Subcutaneous abdominal adipose tissue (tissue), 5 donors: ENCODE measurements at regions not wholly inside any gene's neighbourhood (a gene's known extent, or its start where the extent isn't known, plus 50 kb on each side); places are given as distances from the start of the nearest gene placed in this dataset.

Experiments used
- H3K27ac ChIP-seq: one replicate; pipeline ENCODE4 v1.7.0; 2013; ENCODE audit warnings: low read depth, mild to moderate bottlenecking, inconsistent platforms, low read length, moderate library complexity
- H3K27me3 ChIP-seq, 5 donors: one replicate each; pipeline ENCODE4 v1.7.0; 2013; ENCODE audit warnings: low read length in 5 of 5, inconsistent platforms in 1 of 5; ENCODE audit not compliant: control insufficient read depth in 5 of 5, insufficient read depth in 4 of 5
- H3K36me3 ChIP-seq, 5 donors: one replicate each; pipeline ENCODE4 v1.7.0; 2013; ENCODE audit warnings: low read length in 5 of 5; ENCODE audit not compliant: control insufficient read depth in 5 of 5, insufficient read depth in 5 of 5
- H3K4me1 ChIP-seq, 5 donors: one replicate each; pipeline ENCODE4 v1.7.0; 2013; ENCODE audit warnings: low read length in 5 of 5, mild to moderate bottlenecking in 3 of 5, moderate library complexity in 1 of 5; ENCODE audit not compliant: control insufficient read depth in 5 of 5, insufficient read depth in 5 of 5
- H3K4me3 ChIP-seq, 5 donors: one replicate each; pipeline ENCODE4 v1.7.0; 2013; ENCODE audit warnings: low read length in 5 of 5, low read depth in 1 of 5
- H3K9ac ChIP-seq, 5 donors: one replicate each; pipeline ENCODE4 v1.7.0; 2013; ENCODE audit warnings: low read length in 5 of 5, mild to moderate bottlenecking in 4 of 5, moderate library complexity in 3 of 5
- H3K9me3 ChIP-seq, 5 donors: one replicate each; pipeline ENCODE4 v1.7.0; 2013; ENCODE audit warnings: low read length in 5 of 5; ENCODE audit not compliant: control insufficient read depth in 5 of 5
- donor health status: healthy.
- donor health status: healthy.
- donor health status: healthy.
- donor health status: healthy.
- donor health status: healthy.

DNA sequence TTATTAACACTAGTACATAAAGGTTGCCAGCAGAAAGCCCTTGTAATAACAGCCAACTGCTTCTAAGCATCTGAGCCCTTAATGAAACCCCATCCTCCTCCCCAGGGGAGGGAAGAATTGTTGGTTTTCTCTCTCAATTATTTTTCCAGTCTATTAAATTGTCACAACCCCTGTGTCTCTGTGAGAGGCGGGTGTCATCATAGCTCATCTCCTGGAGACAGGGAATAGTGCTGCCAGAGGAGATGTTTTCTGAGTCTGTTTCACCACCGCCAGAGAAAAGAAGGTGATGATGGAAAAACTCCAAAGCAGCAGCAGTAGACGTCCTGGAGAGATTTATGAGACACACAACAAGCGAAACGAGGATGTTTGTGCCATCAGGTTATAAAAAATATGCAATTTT is 271.1 kb upstream of the NMUR2 start:
- no peak overlapping the region for H3K4me3 ChIP-seq
- H3K27me3 ChIP-seq = no peaks in the 10 kb centered on the region
- no peak overlapping the region for H3K9ac ChIP-seq
- no peak overlapping the region for H3K27ac ChIP-seq
- no peaks in the 10 kb centered on the region for H3K36me3 ChIP-seq
- H3K9me3 ChIP-seq = peaks cover 0 to 2% (median 0%) of the 10 kb centered on the region in 5 donors
- H3K4me1 ChIP-seq = no peaks in the 10 kb centered on the region

DNA sequence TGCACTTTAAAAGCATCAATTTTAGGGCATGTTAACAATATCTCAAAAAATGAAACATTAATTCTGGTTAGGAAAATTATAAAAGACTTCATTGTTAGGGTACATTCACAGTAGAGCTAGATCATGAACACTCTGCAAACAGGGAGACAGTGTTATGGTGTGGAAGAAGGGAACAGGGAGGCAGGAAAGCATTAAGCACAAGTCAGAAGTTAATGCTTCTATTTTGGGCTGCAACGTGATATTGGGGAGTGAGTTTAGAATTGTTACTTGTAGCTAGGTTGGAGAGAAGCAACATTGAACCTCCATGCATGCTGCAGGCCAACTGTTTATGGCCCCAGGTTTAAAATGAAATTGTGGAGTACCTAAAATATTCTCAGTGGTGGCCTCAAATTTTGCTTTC is 278.1 kb upstream of the NMUR2 start:
- no peak overlapping the region for H3K27ac ChIP-seq
- no peaks in the 10 kb centered on the region for H3K4me1 ChIP-seq
- peaks cover 0 to 3% (median 0%) of the 10 kb centered on the region in 5 donors for H3K9me3 ChIP-seq
- H3K27me3 ChIP-seq = no peaks in the 10 kb centered on the region
- no peak overlapping the region for H3K9ac ChIP-seq
- H3K4me3 ChIP-seq = no peak overlapping the region
- H3K36me3 ChIP-seq = no peaks in the 10 kb centered on the region

DNA sequence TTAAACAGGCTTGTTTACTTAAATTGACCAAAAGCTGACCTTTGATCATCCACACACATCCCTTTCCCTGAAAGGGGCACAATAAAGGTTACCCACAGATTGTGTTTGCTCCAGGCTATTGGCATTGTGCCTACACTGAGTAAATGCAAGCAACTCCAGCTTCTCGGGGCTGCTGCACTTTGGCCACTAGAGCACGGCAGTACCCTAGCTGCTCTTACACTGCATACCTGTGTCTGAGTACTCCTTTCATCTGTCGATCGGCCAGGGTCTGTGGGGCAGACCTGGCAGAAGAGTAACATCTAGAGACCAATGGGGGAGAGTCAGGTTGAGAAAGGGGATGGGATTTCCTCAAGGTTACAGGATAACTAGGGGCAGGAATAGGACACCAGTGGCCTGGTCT is 281.9 kb upstream of the NMUR2 start:
- Histone ChIP-seq H3K9ac (no peak overlapping the region), H3K36me3 (no peaks in the 10 kb centered on the region), H3K9me3 (peaks cover 0 to 3% (median 0%) of the 10 kb centered on the region in 5 donors), H3K4me3 (no peak overlapping the region), H3K27ac (no peak overlapping the region), H3K4me1 (peaks cover 0 to 6% (median 0%) of the 10 kb centered on the region in 5 donors), H3K27me3 (no peaks in the 10 kb centered on the region)

DNA sequence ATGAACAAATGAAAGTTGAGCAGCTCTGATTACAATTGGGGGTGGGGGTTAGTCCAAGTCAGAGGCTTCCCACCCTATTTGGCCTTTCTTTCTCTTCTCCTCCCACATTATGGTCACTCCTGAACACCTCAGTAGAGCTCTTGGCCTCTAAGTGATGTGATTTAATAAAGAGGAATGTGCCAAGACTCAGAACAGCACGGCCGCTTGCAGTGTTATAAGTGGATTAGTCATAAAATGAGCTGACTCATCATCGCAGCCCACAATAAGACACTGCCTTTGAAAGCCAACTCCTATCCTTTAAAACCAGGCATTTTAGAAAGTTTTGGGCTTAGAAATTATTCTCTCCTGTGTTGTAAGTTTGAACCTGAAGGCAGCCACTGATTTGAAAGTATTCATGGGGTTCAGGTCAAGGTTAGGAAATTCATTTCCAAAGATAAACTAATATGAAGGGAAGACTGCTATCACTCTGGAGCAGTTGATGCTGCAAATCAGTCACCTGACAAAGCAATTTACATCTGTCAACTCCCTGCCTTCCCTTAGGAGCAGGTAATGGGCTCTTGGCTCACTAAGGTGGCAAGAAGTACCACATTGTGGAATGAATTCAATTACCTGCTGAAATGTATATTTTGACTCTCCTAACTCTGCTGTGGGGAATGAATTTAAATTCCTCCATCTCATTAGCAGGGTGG is 283.6 kb upstream of the NMUR2 start:
- no peaks in the 10 kb centered on the region for H3K27me3 ChIP-seq
- no peak overlapping the region for H3K27ac ChIP-seq
- H3K4me1 ChIP-seq = peaks cover 0 to 6% (median 0%) of the 10 kb centered on the region in 5 donors
- H3K36me3 ChIP-seq = no peaks in the 10 kb centered on the region
- H3K9me3 ChIP-seq = peaks cover 0 to 3% (median 0%) of the 10 kb centered on the region in 5 donors
- no peak overlapping the region for H3K4me3 ChIP-seq
- H3K9ac ChIP-seq = no peak overlapping the region

DNA sequence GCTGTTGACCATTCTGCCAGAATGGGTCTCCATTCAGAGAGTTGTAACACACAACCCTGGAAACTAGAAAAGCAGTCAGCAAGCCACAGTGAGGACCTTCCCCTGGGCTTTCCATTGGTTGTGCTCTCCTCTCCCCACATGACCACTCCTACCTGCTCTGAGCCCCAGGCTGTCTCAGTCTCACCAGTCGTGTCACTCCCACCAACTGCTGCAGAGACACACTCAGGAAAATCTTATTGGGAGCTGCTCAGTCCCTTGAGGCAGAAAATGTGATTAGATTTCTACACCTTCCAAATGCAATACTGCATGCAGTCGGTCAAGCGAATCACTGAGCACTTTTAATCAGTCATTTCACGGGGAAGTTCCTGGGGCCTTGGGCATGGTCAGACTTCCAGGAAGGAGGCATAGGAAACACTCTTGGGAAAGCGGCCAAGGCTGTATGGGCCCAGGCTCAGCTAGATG is 284.2 kb upstream of the NMUR2 start:
- Histone ChIP-seq H3K4me3 (no peak overlapping the region), H3K9ac (no peak overlapping the region), H3K4me1 (peaks cover 0 to 6% (median 0%) of the 10 kb centered on the region in 5 donors), H3K36me3 (no peaks in the 10 kb centered on the region), H3K27me3 (no peaks in the 10 kb centered on the region), H3K9me3 (peaks cover 0 to 3% (median 0%) of the 10 kb centered on the region in 5 donors), H3K27ac (no peak overlapping the region)

DNA sequence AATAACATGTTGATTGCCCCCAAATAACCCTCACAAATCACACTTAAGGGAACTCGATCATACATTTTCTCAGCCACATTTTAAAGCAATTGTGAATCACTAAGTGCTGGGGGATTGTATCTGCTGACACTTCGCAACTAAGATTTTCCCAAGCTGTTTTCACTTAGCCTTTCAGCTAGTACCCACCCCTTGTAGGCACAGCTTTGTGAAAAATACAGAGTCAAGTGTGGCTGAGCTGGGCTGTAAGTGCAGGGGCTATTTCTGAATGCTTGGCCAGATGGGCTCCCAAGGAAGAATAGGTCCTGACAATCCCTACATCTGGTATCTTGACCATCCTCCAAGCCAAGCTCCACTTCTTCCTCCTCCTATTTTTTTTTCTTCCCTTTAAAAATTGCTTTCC is 289.2 kb upstream of the NMUR2 start:
- Histone ChIP-seq H3K36me3 (no peaks in the 10 kb centered on the region), H3K4me1 (peaks cover 0 to 3% (median 0%) of the 10 kb centered on the region in 5 donors)

DNA sequence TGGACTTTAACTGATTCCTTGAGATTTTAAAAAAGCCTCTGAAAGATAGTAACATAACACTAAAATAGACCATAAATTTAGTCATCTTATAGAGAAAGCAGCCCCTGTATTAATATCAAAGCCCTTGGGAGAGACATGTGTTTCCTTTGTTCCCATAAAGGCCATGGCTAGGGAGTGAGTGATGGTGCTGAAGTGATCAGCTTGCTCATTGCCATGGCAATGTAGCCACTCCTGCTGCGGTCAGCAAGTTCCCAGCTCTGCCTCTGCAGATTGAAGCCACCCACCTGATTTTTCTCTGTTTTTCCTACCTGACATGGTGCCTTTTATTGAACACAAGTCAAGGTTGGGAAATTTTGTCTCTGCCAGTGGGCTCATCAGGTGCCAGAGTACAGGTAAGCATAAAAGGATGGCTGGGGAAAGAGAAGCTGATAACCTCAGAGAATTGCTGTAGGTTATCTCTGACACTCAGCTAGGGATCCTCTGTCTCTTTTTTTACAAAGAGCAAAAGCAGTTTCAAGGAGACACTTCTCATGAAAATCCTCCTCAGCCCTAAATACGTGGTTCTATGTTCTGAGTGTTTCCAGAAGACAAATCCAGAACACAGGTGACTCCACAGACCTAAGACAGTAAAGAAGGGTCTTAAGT is 296.3 kb upstream of the NMUR2 start:
- Histone ChIP-seq H3K4me3 (no peak overlapping the region), H3K27me3 (no peaks in the 10 kb centered on the region), H3K36me3 (no peaks in the 10 kb centered on the region)

More for the DNA sequence above, 289.2 kb upstream of the NMUR2 start:
- Histone ChIP-seq H3K27ac (no peak overlapping the region), H3K9me3 (peaks cover 0 to 12% (median 7%) of the 10 kb centered on the region in 5 donors), H3K9ac (no peak overlapping the region), H3K4me3 (no peak overlapping the region), H3K27me3 (no peaks in the 10 kb centered on the region)

DNA sequence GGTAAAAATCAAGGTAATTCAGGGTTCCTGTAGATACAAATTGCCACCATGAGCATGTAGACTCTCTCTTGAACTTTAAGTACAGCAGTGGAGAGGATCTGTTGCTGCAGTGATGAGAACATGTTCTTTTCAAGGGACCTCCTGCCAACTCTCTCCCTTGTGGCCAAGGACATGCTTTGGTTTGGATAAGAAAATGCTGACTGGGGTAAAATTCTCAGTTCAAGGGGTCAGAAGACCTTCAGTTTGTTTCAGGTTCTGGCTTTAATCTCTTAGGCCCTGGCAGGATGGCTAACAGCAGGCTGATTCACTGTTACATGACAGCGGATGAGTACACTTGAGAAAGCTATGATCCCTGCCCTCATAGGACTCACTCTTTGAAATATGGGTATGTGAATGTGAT is 299.2 kb upstream of the NMUR2 start:
- Histone ChIP-seq H3K4me1 (no peaks in the 10 kb centered on the region), H3K27me3 (no peaks in the 10 kb centered on the region), H3K4me3 (no peak overlapping the region), H3K36me3 (no peaks in the 10 kb centered on the region), H3K27ac (no peak overlapping the region), H3K9me3 (peaks cover 0 to 10% (median 0%) of the 10 kb centered on the region in 5 donors), H3K9ac (no peak overlapping the region)

More for the DNA sequence above, 296.3 kb upstream of the NMUR2 start:
- peaks cover 0 to 9% (median 2%) of the 10 kb centered on the region in 5 donors for H3K9me3 ChIP-seq
- no peak overlapping the region for H3K27ac ChIP-seq
- no peaks in the 10 kb centered on the region for H3K4me1 ChIP-seq
- no peak overlapping the region for H3K9ac ChIP-seq

DNA sequence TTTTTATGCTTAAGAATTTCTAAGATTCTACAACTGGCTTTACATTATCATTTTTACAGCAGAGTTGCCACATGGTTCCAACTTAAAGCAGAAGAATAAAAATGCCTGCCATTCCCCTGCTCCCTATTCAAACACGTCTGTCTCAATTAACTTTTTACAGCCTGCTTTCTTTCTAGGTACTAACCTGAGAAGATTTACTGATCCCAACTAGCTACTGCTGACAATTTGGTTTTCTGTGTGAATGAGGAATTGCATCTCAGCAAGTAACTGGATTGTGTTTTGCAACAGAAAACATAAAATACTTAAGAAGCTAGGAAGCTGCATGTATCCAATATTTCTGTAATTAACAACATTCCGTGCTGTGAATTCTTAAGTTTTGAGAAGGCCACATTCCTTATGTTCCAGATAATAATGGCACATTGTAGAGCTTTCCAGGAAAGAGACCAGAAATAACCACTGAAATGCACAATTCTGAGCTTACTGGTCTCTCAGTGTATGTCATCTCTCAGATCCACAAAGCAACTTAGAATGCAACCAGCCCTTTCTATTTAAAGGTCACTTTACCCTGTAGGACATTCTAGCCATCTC is 306.8 kb upstream of the NMUR2 start:
- Histone ChIP-seq H3K9me3 (no peaks in the 10 kb centered on the region), H3K36me3 (no peaks in the 10 kb centered on the region), H3K27me3 (no peaks in the 10 kb centered on the region), H3K27ac (no peak overlapping the region), H3K4me1 (no peaks in the 10 kb centered on the region), H3K4me3 (no peak overlapping the region), H3K9ac (no peak overlapping the region)

DNA sequence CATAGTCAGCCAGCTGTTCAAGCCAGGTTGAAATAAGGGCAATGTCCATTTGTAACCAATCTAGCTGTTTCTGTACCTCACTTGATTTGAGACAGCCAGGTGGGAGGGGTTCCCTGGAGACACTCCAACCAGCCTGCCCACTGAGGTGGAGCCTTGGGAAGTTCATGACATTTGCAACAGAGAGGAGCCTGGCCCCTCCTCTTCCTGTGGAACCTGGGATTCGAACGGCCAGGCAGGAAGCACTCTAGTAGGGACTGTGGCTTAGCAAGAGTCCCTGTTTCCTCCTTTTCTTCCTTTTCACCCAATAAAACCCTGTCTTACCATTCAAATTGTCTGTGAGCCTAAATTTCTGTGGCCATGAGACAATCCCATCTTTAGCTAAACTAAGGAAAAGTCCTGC is 312.3 kb upstream of the NMUR2 start:
- Histone ChIP-seq H3K27ac (no peak overlapping the region), H3K9me3 (peaks cover 0 to 7% (median 0%) of the 10 kb centered on the region in 5 donors), H3K4me3 (no peak overlapping the region), H3K4me1 (no peaks in the 10 kb centered on the region), H3K36me3 (no peaks in the 10 kb centered on the region), H3K9ac (no peak overlapping the region), H3K27me3 (no peaks in the 10 kb centered on the region)
